ENCODE measurements at regions not wholly inside any gene's neighbourhood (a gene's known extent, or its start where the extent isn't known, plus 50 kb on each side); places are given as distances from the start of the nearest gene placed in this dataset.

GRCh38 chr11:134581121-134581626, 169.1 kb upstream of the B3GAT1 start:
- TF ChIP-seq CTCF (conservative IDR thresholded peaks at IDR 0.05 in 1 of 2, IDR thresholded peaks at IDR 0.05 in 1 of 2; ENCODE audit: low read depth in 1 of 2, low read length in 2 of 2) = no peak
- TF ChIP-seq EZH2 (IDR thresholded peaks at IDR 0.05; ENCODE audit: low read length, missing control alignments) = no peak
